H9 (cell line): ENCODE measurements at regions not wholly inside any gene's neighbourhood (a gene's known extent, or its start where the extent isn't known, plus 50 kb on each side); places are given as distances from the start of the nearest gene placed in this dataset.

Experiments used
- DNase-seq: peaks from one replicate; pipeline ENCODE4 v3.0.0-alpha.2; 2017
- H2AFZ ChIP-seq: one replicate; pipeline ENCODE4 v1.6.1; 2013; ENCODE audit warnings: mild to moderate bottlenecking, low read length, control low read depth, moderate library complexity
- H2AK5ac ChIP-seq: 2 replicates; pipeline ENCODE4 v1.6.1; 2013; ENCODE audit warnings: low read length, control low read depth, mixed read lengths; ENCODE audit not compliant: insufficient read length
- H2BK120ac ChIP-seq: one replicate; pipeline ENCODE4 v1.6.1; 2013; ENCODE audit warnings: low read depth, mild to moderate bottlenecking, low read length, control low read depth, inconsistent platforms; ENCODE audit not compliant: poor library complexity, severe bottlenecking
- H2BK12ac ChIP-seq: 2 replicates; pipeline ENCODE4 v1.6.1; 2013; ENCODE audit warnings: low read length, control low read depth, mixed read lengths, low read depth; ENCODE audit not compliant: insufficient read length
- H2BK15ac ChIP-seq: 2 replicates; pipeline ENCODE4 v1.6.1; 2013; ENCODE audit warnings: low read depth, low read length, control low read depth
- H2BK20ac ChIP-seq: one replicate; pipeline ENCODE4 v1.6.1; 2013; ENCODE audit warnings: low read depth, mild to moderate bottlenecking, low read length, control low read depth, inconsistent platforms; ENCODE audit not compliant: poor library complexity, severe bottlenecking
- H2BK5ac ChIP-seq: 2 replicates; pipeline ENCODE4 v1.6.1; 2013; ENCODE audit warnings: low read length, control low read depth, mixed read lengths; ENCODE audit not compliant: insufficient read length
- H3K14ac ChIP-seq: 2 replicates; pipeline ENCODE4 v1.6.1; 2013; ENCODE audit warnings: low read length, control low read depth; ENCODE audit not compliant: insufficient read depth
- H3K18ac ChIP-seq: 2 replicates; pipeline ENCODE4 v1.6.1; 2013; ENCODE audit warnings: low read depth, mild to moderate bottlenecking, mixed read lengths, low read length, control low read depth; ENCODE audit not compliant: insufficient read length
- H3K23ac ChIP-seq: 2 replicates; pipeline ENCODE4 v1.6.1; 2013; ENCODE audit warnings: low read length, control low read depth, mixed read lengths, low read depth; ENCODE audit not compliant: insufficient read length
- H3K23me2 ChIP-seq: 2 replicates; pipeline ENCODE4 v1.6.1; 2013; ENCODE audit warnings: low read depth, mild to moderate bottlenecking, mixed read lengths, low read length, control low read depth; ENCODE audit not compliant: insufficient read length, poor library complexity, severe bottlenecking
- H3K27ac ChIP-seq: 2 replicates; pipeline ENCODE4 v1.5.1; 2013; ENCODE audit warnings: low read length, control low read depth, mixed read lengths, low read depth; ENCODE audit not compliant: insufficient read length
- H3K27me3 ChIP-seq: 2 replicates; pipeline ENCODE4 v1.6.1; 2013; ENCODE audit warnings: low read length, control low read depth, inconsistent platforms; ENCODE audit not compliant: insufficient read depth
- H3K4ac ChIP-seq: 2 replicates; pipeline ENCODE4 v1.6.1; 2013; ENCODE audit warnings: low read depth, mild to moderate bottlenecking, control low read depth, inconsistent platforms, low read length, moderate library complexity
- H3K4me1 ChIP-seq: 2 replicates; pipeline ENCODE4 v1.6.1; 2013; ENCODE audit warnings: low read length, control low read depth, inconsistent platforms; ENCODE audit not compliant: insufficient read depth
- H3K4me2 ChIP-seq: 2 replicates; pipeline ENCODE4 v1.6.1; 2013; ENCODE audit warnings: low read length, control low read depth, mixed read lengths; ENCODE audit not compliant: insufficient read length, insufficient read depth
- H3K56ac ChIP-seq: 2 replicates; pipeline ENCODE4 v1.6.1; 2013; ENCODE audit warnings: low read depth, mild to moderate bottlenecking, mixed read lengths, low read length, control low read depth; ENCODE audit not compliant: insufficient read length
- H3K79me1 ChIP-seq: 2 replicates; pipeline ENCODE4 v1.6.1; 2013; ENCODE audit warnings: low read depth, mild to moderate bottlenecking, moderate library complexity, low read length, control low read depth, inconsistent platforms; ENCODE audit not compliant: insufficient read depth, poor library complexity, severe bottlenecking
- H3K79me2 ChIP-seq: 2 replicates; pipeline ENCODE4 v1.6.1; 2013; ENCODE audit warnings: low read length, control low read depth, inconsistent platforms; ENCODE audit not compliant: insufficient read depth
- H3K9ac ChIP-seq: 2 replicates; pipeline ENCODE4 v1.6.1; 2013; ENCODE audit warnings: low read length, control low read depth, mixed read lengths; ENCODE audit not compliant: insufficient read length; ENCODE audit errors: extremely low read depth
- H3K9me3 ChIP-seq: one replicate; pipeline ENCODE4 v1.6.1; 2013; ENCODE audit warnings: low read depth, low read length, inconsistent platforms; ENCODE audit not compliant: control insufficient read depth
- H3T11ph ChIP-seq: one replicate; pipeline ENCODE4 v1.6.1; 2013; ENCODE audit warnings: mild to moderate bottlenecking, low read length, control low read depth, inconsistent platforms
- H4K20me1 ChIP-seq: one replicate; pipeline ENCODE4 v1.6.1; 2013; ENCODE audit not compliant: control insufficient read depth, insufficient read length, insufficient read depth
- H4K5ac ChIP-seq: 2 replicates; pipeline ENCODE4 v1.6.1; 2013; ENCODE audit warnings: low read depth, mild to moderate bottlenecking, mixed read lengths, low read length, control low read depth; ENCODE audit not compliant: insufficient read length
- H4K8ac ChIP-seq: replicated peaks from 2 replicates; pipeline ENCODE4 v1.6.1; 2013; ENCODE audit warnings: low read length, control low read depth, mixed read lengths, low read depth; ENCODE audit not compliant: insufficient read length
- H4K91ac ChIP-seq: 2 replicates; pipeline ENCODE4 v1.6.1; 2013; ENCODE audit warnings: low read depth, mild to moderate bottlenecking, moderate library complexity, mixed read lengths, low read length, control low read depth; ENCODE audit not compliant: insufficient read length
- H3K27ac Mint-ChIP-seq, 3 experiments: 2 replicates in 2 of 3; 3 replicates in 1 of 3; pipeline ENCODE4 v1.8.0; 2020 to 2021; ENCODE audit warnings: mixed read lengths in 3 of 3, mild to moderate bottlenecking in 1 of 3, moderate library complexity in 1 of 3
- H3K27me3 Mint-ChIP-seq: 2 replicates; pipeline ENCODE4 v1.8.0; 2021; ENCODE audit warnings: low read depth, mild to moderate bottlenecking, moderate library complexity, mixed read lengths
- H3K36me3 Mint-ChIP-seq, 3 experiments: 2 replicates in 2 of 3; 3 replicates in 1 of 3; pipeline ENCODE4 v1.8.0; 2020 to 2021; ENCODE audit warnings: low read depth in 3 of 3, mixed read lengths in 3 of 3; ENCODE audit not compliant: insufficient read depth in 1 of 3
- H3K4me1 Mint-ChIP-seq, 2 experiments: 2 replicates each; pipeline ENCODE4 v1.8.0; 2020; ENCODE audit warnings: mixed read lengths in 2 of 2
- H3K4me3 Mint-ChIP-seq, 2 experiments: 2 replicates in 1 of 2; 3 replicates in 1 of 2; pipeline ENCODE4 v1.8.0; 2020 to 2021; ENCODE audit warnings: mild to moderate bottlenecking in 2 of 2, mixed read lengths in 2 of 2, moderate library complexity in 1 of 2
- H3K9me3 Mint-ChIP-seq, 2 experiments: 2 replicates in 1 of 2; 3 replicates in 1 of 2; pipeline ENCODE4 v1.8.0; 2020; ENCODE audit warnings: mild to moderate bottlenecking in 2 of 2, mixed read lengths in 2 of 2, moderate library complexity in 1 of 2
- CTCF ChIP-seq: fragments of 200-600 bp; sonication (generic); conservative IDR thresholded peaks from 3 replicates; pipeline ENCODE4 v1.8.0; 2021; ENCODE audit warnings: antibody characterized with exemption, mild to moderate bottlenecking

GRCh38 chr2:22521620-22522019 lies 863.4 kb upstream of the KLHL29 start:
- no peak overlapping the region for H3K23ac ChIP-seq
- no peak for TF ChIP-seq CTCF
- DNase-seq, result no peak
- Mint-ChIP-seq H3K27me3 (peaks cover 6% of the 10 kb centered on the region; the same call in 1 of the 2 replicates), H3K27ac (no peak overlapping the region), H3K4me3 (no peak overlapping the region), H3K36me3 (no peaks in the 10 kb centered on the region), H3K9me3 (peaks cover 0 to 4% of the 10 kb centered on the region in 2 experiments; a peak in 1 of 5 replicates), H3K4me1 (peaks cover 17 to 21% of the 10 kb centered on the region in 2 experiments)
- no peak overlapping the region for H3K4me2 ChIP-seq
- H2AFZ ChIP-seq, result no peak overlapping the region
- H3K27ac ChIP-seq, result no peak overlapping the region
- no peaks in the 10 kb centered on the region for H3K23me2 ChIP-seq
- H2BK20ac ChIP-seq, result no peak overlapping the region
- H3K18ac ChIP-seq, result no peak overlapping the region
- H3K9ac ChIP-seq, result no peak overlapping the region
- no peak overlapping the region for H3K14ac ChIP-seq
- no peaks in the 10 kb centered on the region for H3K79me1 ChIP-seq
- H2BK120ac ChIP-seq, result no peak overlapping the region
- H3K4me1 ChIP-seq, result peaks cover 7% of the 10 kb centered on the region; the same call in 1 of the 2 replicates
- no peak overlapping the region for H2BK5ac ChIP-seq
- no peaks in the 10 kb centered on the region for H4K20me1 ChIP-seq
- H2BK15ac ChIP-seq, result no peak overlapping the region
- H3T11ph ChIP-seq, result no peak overlapping the region
- no peak overlapping the region for H3K56ac ChIP-seq
- H3K4ac ChIP-seq, result no peak overlapping the region
- H3K27me3 ChIP-seq, result no peaks in the 10 kb centered on the region
- H4K91ac ChIP-seq, result no peak overlapping the region
- H2AK5ac ChIP-seq, result no peak overlapping the region
- no peak overlapping the region for H4K5ac ChIP-seq
- H4K8ac ChIP-seq, result no peak overlapping the region
- no peaks in the 10 kb centered on the region for H3K79me2 ChIP-seq
- H2BK12ac ChIP-seq, result no peak overlapping the region
- no peaks in the 10 kb centered on the region for H3K9me3 ChIP-seq
